Pons (tissue), 1 donor: ENCODE measurements at regions not wholly inside any gene's neighbourhood (a gene's known extent, or its start where the extent isn't known, plus 50 kb on each side); places are given as distances from the start of the nearest gene placed in this dataset.
"Not testable (repeated sequence)": the region's sequence is repeated elsewhere in the genome, so short reads cannot be mapped to it uniquely, and the experiment has no call there.

Experiments
- DNase-seq: peaks from one replicate; pipeline ENCODE4 v3.0.0-alpha.2; 2016; ENCODE audit warnings: low spot score

GRCh38 chr7:119711104-119711503 lies 561.9 kb upstream of the KCND2 start:
- no peak for DNase-seq

GRCh38 chr7:119712886-119713462 lies 560.0 kb upstream of the KCND2 start:
- DNase-seq = no peak

- no peak for DNase-seq
Measured at GRCh38 chr7:119713606-119714005, 559.4 kb upstream of the KCND2 start.

- DNase-seq = no peak
Measured at GRCh38 chr7:119720541-119720940, 552.4 kb upstream of the KCND2 start.

- DNase-seq = no peak
Measured at GRCh38 chr7:119724041-119724792, 548.8 kb upstream of the KCND2 start.

GRCh38 chr7:119733127-119733879 lies 539.7 kb upstream of the KCND2 start:
- no peak for DNase-seq

GRCh38 chr7:119737390-119737789 lies 535.6 kb upstream of the KCND2 start:
- no peak for DNase-seq

- not testable (repeated sequence) for DNase-seq
Measured at GRCh38 chr7:119745280-119745679, 527.7 kb upstream of the KCND2 start.

- DNase-seq = no peak
Measured at GRCh38 chr7:119748251-119748860, 524.6 kb upstream of the KCND2 start.

GRCh38 chr7:119748991-119749390 lies 524.0 kb upstream of the KCND2 start:
- no peak for DNase-seq

GRCh38 chr7:119756687-119757086 lies 516.3 kb upstream of the KCND2 start:
- no peak for DNase-seq

GRCh38 chr7:119758254-119758653 lies 514.7 kb upstream of the KCND2 start:
- DNase-seq = no peak

GRCh38 chr7:119761776-119762175 lies 511.2 kb upstream of the KCND2 start:
- DNase-seq = no peak

- no peak for DNase-seq
Measured at GRCh38 chr7:119782286-119782685, 490.7 kb upstream of the KCND2 start.

- DNase-seq = no peak
Measured at GRCh38 chr7:119783799-119784198, 489.2 kb upstream of the KCND2 start.

- DNase-seq = no peak
Measured at GRCh38 chr7:119802147-119802546, 470.8 kb upstream of the KCND2 start.

- peak; percentile 2 for DNase-seq
Measured at GRCh38 chr7:119825091-119825655, 447.8 kb upstream of the KCND2 start.

- no peak for DNase-seq
Measured at GRCh38 chr7:119826547-119826946, 446.4 kb upstream of the KCND2 start.

GRCh38 chr7:119838444-119838843 lies 434.5 kb upstream of the KCND2 start:
- DNase-seq = no peak

- DNase-seq = no peak
Measured at GRCh38 chr7:119842337-119842736, 430.6 kb upstream of the KCND2 start.

- no peak for DNase-seq
Measured at GRCh38 chr7:119842786-119843185, 430.2 kb upstream of the KCND2 start.

- DNase-seq = no peak
Measured at GRCh38 chr7:119861385-119861784, 411.6 kb upstream of the KCND2 start.
